GM12875 (cell line): ENCODE measurements at regions not wholly inside any gene's neighbourhood (a gene's known extent, or its start where the extent isn't known, plus 50 kb on each side); places are given as distances from the start of the nearest gene placed in this dataset.
"Not testable (repeated sequence)": the region's sequence is repeated elsewhere in the genome, so short reads cannot be mapped to it uniquely, and the experiment has no call there.

ENCODE experiments used
- H3K4me3 ChIP-seq: one replicate; pipeline ENCODE4 v1.5.1; 2011; ENCODE audit warnings: low read depth, low read length, control low read depth
- CTCF ChIP-seq: IDR thresholded peaks from 2 replicates; pipeline ENCODE4 v1.5.1; 2011; ENCODE audit warnings: low read depth, mild to moderate bottlenecking, control low read depth, inconsistent platforms, low read length, moderate library complexity, borderline replicate concordance; ENCODE audit not compliant: insufficient read depth

- no peak overlapping the region for H3K4me3 ChIP-seq
- TF ChIP-seq CTCF = no peak
These were observed 79.4 kb downstream of the EMX2 start for GRCh38 chr10:117621795-117622420.

- TF ChIP-seq CTCF = no peak
- H3K4me3 ChIP-seq = no peak overlapping the region
These were observed 80.1 kb downstream of the EMX2 start for GRCh38 chr10:117622471-117623184.

- TF ChIP-seq CTCF = no peak
These were observed 83.7 kb downstream of the EMX2 start for GRCh38 chr10:117626228-117626627.

GRCh38 chr10:117627561-117627960, 85.0 kb downstream of the EMX2 start:
- no peak for TF ChIP-seq CTCF

More at GRCh38 chr10:117626228-117626627, 83.7 kb downstream of the EMX2 start:
- H3K4me3 ChIP-seq = no peak overlapping the region

GRCh38 chr10:117629717-117630116, 87.2 kb downstream of the EMX2 start:
- H3K4me3 ChIP-seq = not testable (repeated sequence)

More at GRCh38 chr10:117627561-117627960, 85.0 kb downstream of the EMX2 start:
- H3K4me3 ChIP-seq = no peak overlapping the region

GRCh38 chr10:117631276-117632145, 89.0 kb downstream of the EMX2 start:
- no peak overlapping the region for H3K4me3 ChIP-seq
- TF ChIP-seq CTCF = no peak

- H3K4me3 ChIP-seq = no peak overlapping the region
- no peak for TF ChIP-seq CTCF
These were observed 89.9 kb downstream of the EMX2 start for GRCh38 chr10:117632406-117632805.
